ENCODE measurements at regions not wholly inside any gene's neighbourhood (a gene's known extent, or its start where the extent isn't known, plus 50 kb on each side); places are given as distances from the start of the nearest gene placed in this dataset.
A peak's percentile ranks its signal among the peaks of the same experiment; 100 is the strongest.

DNA sequence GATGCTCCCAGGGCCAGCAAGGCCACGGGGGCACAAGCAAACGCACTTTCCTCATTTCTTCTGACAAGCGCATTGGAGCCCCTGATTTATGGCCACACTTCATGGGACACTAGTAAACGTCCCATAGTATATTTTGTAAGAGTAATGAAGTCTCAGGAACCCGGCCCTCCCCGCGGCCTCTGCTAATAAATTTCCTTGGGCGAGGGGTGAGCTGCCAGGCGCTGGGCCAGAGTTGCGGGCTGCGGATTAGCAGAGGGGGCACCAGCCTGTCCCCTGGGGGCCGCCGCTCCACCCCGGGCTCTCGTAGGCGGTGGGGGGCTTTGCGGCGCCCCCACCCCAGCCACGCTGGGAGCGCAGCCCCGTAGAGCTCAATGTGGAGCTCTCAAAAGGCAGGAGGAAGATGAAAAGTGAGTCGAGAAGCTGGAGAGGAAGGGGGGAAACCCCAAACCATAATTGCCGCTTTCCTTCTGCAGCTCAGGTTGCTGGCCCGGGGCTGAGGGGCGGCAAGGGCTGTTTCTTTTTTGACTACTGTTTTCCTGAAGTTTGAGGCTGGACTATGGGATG lies 173.6 kb downstream of the CDC5L start:
- DNase-seq, result no peak

- no peak for DNase-seq
Measured at GRCh38 chr6:44561832-44562665, 174.5 kb downstream of the CDC5L start.

GRCh38 chr6:44563397-44563796 lies 175.9 kb downstream of the CDC5L start:
- DNase-seq, result no peak

GRCh38 chr6:44564906-44565524 lies 177.5 kb downstream of the CDC5L start:
- no peak for DNase-seq

DNA sequence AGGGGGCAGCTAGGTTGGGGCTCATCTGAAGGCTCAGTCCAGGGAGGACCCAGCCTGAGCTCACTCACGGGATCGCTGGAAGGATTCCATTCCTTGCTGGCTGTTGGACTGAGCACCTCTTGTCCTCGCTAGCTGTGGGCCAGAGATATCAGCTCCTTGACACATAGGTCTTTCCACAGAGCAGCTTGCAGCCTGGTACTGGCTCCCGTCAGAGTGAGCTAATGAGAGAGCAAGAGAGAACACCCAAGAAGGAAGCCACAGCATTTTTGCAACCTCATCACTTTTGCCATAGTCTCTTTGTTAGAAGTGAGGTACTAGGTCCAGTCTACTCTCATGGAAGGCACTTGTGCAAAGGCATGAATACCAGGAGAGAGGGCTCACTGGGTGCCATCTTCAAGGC lies 179.9 kb downstream of the CDC5L start:
- no peak for DNase-seq

DNA sequence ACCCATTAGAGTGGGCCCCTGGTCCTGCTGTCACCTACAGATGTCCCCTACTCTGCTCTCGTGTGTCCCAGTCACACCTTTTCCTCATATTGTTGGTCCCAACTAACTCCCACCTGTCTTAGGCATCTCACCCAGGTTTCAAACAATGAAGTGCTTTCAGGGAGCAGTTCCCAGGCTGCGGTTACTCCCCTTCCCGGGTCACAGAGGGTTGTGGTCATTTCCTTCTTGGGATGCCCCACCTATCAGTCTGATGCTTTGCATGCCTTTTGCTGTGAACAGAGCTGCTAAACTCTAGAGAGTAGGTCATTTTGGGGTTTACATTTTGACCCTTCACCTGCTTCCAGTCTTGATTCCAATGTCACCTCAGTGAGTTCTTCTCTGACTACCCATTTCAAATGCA lies 181.6 kb downstream of the CDC5L start:
- no peak for DNase-seq

- peak in 1 of 2 donors; percentile 34 for DNase-seq
Measured at GRCh38 chr6:44569931-44570385, 182.5 kb downstream of the CDC5L start.

GRCh38 chr6:44571510-44571909 lies 184.0 kb downstream of the CDC5L start:
- DNase-seq, result no peak

- DNase-seq, result no peak
Measured at GRCh38 chr6:44572346-44572745, 184.8 kb downstream of the CDC5L start.

DNA sequence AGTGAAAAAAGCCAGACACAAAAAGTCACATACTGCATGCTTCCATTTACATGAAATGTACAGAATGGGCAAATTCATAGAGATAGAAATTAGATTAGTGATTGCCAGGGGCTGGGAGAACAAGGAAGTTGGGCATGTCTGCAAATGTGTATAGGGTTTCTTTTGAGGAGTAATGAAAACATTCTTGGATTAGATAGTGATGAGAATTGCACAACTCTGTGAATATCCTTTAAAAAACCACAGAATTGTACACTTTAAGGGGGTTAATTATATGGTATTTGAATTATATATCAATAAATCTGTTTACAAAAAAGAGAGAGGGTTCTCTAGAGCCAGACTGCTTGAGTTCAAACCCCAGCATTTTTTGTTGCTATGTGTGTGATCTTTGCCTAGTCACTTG lies 188.1 kb downstream of the CDC5L start:
- DNase-seq, result no peak

DNA sequence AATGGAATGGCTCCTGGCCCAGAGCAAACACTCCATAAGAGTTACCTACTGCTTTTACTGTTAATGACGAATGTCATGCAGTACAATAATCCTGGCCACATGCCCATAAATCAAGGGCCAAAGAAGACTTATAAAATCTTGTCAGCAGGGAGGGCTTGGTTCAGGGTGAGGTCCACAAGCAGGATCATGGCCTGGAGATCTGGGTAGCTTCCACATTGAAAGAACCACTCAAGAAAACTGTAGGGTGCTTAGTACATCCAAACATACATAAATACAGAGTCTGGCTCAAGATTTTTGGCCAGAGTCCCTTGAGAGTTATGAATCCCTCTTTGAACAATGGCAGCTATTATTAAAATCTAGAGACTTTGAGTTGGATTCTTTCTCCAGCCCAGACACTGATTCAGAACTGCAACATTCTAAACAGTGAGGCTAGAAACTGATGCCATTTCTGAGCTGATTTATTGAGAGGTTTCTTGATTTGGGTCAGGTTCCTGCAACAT lies 188.7 kb downstream of the CDC5L start:
- no peak for DNase-seq

DNA sequence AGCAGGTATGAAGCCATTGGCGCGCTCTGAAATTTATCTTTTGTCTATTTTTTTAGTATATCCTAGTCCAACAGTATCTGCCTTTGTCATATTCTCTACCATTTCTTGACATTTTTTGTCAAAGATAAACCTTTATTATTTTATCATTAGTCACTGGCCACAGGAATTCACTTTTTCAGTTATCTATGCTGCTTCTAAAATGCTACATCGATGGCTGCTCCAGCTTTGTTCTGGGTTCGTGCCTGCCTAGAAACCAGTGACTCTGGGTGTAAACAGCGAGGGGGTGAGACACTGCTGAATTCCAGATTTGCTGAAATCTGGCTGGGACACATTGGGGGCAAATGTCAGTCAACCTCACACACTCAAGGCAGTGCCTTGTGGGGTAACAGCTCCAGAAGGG lies 193.4 kb downstream of the CDC5L start:
- no peak for DNase-seq

DNA sequence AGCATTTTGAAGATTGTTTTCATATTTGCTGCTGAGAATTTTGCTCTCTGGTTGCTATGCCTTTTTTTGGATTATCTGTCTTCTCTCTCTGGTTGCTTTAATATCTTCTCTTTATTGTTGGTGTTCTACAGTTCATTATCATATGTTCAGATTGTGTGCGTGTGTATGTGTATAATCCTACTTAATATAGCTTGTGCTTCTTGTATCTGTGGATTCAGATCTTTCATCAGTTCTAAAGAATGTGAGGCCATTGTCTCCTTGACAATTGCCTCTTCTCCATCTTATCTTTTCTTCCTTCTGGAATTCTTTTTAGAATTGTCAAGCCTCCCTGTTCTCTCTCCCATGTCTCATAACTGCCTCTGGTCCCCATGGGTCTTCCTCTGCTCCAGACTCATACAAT lies 195.4 kb downstream of the CDC5L start:
- DNase-seq, result no peak

DNA sequence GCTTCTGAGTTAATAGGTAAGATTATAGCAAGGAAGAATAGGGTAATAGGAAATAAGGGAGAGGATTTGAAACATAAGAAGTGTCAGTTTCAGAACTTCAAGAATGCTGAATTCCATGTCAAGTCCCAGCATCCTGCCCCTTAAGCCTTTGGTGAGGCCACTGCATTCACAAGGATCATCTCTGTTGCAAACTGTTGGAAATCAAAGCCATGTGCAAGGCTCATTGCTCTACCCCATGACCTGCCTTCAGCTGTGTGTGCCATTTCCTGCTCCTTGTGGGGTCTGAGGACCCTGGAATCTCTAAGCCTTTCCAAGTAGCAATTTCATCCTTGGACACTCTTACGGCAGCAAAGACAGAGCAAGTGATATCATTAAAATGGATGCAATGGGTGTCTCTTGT lies 203.0 kb downstream of the CDC5L start:
- DNase-seq, result no peak

DNA sequence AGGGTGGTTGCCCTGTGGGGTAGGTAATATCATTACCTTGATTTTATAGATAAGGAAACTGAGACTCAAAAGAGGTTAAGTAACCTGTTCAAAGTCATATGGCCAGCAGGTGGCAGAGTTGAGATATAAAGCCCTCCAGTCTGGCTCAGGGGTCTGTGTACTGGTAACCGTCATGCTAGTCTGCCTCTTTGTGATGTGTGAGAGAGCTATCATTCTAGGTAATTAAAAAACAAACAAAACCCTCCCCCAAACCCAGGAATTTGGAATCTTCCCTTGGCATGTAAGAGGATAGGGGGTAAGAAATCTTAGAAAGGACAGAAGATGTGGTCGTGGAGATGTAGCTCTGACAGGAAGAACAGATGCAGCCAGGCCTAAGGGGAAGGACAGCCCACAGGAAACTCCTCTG lies 206.0 kb downstream of the CDC5L start:
- DNase-seq, result peak; percentile 49 to 58

- DNase-seq, result no peak
Measured at GRCh38 chr6:44594481-44594880, 207.0 kb downstream of the CDC5L start.

DNA sequence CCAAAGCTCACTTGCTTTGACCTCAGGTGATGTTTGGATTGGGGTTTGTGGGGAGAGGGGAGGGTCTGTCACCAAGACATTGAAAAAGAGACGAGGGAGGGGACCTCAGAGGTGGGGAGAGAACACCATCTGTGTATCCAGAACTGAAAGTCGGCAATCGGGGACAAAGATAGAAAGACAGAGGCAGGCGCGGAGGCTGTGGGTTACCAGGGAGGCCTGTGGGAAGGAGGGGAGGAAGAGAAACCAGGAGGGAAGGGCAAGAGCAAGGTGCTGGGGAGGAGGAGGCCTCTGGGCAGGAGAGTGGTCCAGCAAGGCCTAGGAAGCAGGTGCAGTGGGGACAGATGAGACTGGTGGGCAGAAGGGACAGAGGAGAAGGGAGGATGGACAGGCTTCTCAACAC lies 211.2 kb downstream of the CDC5L start:
- DNase-seq, result no peak

- DNase-seq, result no peak
Measured at GRCh38 chr6:44599672-44600071, 212.2 kb downstream of the CDC5L start.

DNA sequence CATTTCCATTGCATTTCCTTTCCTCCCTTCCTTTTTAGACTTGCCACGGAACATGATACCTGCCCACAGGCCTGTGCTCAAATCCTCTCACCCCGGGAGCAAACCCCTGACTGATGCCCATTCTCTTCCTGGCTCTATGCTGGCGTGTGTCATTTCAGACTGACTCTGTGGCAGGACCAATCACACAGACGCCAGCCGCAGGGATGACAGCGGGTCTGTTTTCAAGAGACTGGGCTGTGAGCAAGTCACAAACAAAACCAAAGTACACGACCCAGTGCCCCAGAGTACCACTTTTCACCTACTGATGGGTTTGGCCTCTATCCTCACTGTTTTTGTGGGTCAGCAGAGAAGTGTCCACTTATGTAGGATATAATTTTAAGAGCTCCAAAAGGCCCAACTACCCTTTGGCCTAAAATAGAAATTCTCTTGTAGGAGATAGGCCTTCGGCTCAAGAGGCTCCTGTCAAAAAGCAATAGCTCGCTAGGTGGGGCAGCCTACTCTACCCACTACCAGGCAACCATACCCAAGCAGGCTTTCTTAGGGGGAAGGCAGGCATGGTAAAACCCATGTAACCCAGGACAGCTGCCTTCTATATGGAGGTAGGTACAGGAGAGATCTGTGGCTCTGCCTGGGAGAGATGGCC lies 215.7 kb downstream of the CDC5L start:
- no peak for DNase-seq

DNA sequence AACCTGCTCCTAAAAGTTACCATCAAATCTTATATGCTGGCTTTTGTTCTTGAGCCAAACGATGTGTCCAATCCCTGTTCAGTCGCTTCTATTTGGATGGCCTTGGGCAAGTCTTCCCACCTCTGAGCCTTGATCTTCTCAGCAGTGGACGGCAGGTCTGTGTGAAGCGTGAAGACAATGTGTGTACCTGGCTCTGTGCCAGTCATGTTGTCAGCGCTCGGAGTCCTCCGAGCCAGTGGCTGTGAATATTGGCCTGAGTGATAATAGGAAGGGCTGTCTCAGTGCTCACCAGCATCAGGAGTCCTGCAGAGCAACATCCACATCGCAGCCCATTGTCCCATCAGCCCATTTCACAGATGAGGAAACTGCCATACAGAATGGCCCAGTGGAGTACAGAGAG lies 219.0 kb downstream of the CDC5L start:
- no peak for DNase-seq

DNA sequence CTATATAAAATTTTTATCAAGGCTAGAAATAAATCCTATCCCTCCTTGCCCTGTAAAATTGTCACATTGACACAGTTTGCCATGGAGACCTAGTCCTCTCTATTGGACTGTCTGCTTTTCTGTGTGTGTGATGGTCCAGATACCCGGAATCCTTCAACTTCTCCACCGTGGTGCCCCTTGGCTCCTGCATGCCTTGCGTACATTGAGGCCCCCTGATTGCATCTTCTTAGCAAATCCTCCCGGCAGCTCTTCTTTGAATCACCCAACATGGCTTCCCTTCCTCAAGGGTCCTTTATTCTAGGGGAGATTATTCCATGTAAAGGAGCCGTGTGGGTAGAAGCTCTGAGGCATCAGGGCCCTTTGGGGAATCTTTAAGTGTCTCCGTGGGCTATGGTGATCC lies 219.5 kb downstream of the CDC5L start:
- no peak for DNase-seq

GRCh38 chr6:44608175-44608574 lies 220.7 kb downstream of the CDC5L start:
- DNase-seq, result no peak

DNA sequence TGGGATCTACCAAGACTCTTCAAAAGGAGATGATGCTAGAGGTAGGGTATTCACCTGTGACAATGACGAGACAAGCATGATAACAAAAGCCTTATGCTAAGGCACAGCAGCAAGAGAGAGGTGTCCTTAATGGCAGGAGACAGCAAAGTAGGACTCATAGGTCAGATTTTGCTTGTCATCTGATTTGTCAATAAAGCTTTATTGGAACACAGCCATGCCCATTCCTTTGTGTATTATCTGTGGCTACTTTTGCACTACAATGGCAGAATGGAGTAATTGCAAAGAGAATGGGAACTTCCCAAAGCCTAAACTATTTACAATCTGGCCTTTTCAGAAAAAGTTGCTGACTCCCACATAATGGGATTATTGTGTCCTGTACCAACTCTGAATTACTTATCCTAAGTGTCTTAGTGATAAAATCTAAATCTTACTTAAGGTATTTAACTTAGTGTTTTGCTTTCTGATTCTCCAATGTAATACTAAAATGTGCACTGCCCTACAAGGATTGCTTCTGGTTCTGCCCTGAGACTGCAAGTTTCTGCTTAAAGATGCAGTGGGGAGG lies 221.6 kb downstream of the CDC5L start:
- DNase-seq, result no peak
